GM21576 (cell line): ENCODE measurements at regions not wholly inside any gene's neighbourhood (a gene's known extent, or its start where the extent isn't known, plus 50 kb on each side); places are given as distances from the start of the nearest gene placed in this dataset.

Experiments
- ATAC-seq: cut with Tn5 transposase; IDR thresholded peaks from one replicate; pipeline ENCODE4 v1.9.1; 2021; ENCODE audit warnings: mild to moderate bottlenecking, moderate library complexity; ENCODE audit not compliant: unreplicated experiment

GRCh38 chr2:126510960-126511359, 145.0 kb upstream of the GYPC start:
- no peak for ATAC-seq

DNA sequence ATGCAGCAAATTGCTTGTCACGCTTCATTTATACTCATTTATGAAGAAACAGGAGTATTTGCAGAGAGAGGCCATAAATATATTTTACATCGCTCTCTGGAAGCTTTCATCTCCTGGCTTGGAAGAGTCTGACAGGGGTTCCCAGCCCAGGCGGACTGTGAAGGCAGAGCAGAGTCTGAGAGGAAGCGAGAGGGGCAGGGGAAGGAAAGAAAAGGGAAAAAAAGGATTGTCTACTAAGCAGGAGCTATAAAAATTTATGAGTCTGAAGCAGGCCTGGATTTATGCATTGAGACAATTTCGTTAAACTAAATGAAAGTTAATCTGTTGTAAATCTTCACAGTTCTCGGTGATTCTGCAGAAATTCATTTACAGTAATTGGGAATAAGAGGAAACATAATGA, 143.9 kb upstream of the GYPC start:
- no peak for ATAC-seq

DNA sequence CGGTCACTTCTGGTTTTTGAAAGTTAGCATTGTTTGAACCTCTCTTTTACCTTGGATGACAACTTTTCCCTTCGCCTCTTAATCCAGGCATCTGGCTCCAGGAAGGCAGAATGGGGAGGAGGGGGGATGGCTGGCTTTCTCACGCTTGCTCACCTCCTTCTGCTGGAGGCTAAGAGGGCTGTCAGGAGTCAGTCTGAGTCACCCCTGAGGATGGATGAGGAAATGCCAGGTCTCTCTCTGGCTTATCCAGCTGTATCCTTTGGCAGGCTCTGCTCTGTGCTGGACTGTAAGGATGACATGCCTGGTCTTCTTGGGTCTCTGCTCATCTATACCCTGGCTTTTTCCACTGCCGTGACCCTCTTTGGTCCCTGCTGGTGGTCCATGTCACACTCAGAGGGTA, 142.9 kb upstream of the GYPC start:
- ATAC-seq = no peak

- ATAC-seq = no peak
Observed at GRCh38 chr2:126515471-126515870, 140.5 kb upstream of the GYPC start.

DNA sequence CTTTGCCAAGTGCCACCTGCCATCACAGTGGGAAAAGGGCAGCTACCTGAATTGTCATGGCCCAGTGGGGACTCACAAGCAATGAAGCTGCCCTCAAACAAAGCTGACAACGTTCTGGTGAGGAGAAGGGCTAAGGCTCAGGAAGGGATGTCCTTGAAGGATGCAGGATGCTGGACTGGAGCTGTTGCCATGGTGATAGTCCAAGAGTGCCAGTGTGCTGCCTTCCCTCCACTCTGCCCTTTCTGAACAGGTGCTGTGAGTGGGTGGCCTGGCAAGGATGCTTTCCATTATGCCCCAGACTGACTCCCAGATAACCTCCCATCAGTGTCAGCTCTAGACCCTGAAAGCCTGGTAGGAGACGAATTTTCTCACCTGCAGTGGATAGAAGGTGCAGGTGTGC, 137.8 kb upstream of the GYPC start:
- ATAC-seq = no peak

- peak; percentile 79 for ATAC-seq
Observed at GRCh38 chr2:126527836-126528490, 128.0 kb upstream of the GYPC start.

GRCh38 chr2:126531029-126531428, 124.9 kb upstream of the GYPC start:
- no peak for ATAC-seq

GRCh38 chr2:126534478-126534877, 121.5 kb upstream of the GYPC start:
- ATAC-seq = peak; percentile 80

DNA sequence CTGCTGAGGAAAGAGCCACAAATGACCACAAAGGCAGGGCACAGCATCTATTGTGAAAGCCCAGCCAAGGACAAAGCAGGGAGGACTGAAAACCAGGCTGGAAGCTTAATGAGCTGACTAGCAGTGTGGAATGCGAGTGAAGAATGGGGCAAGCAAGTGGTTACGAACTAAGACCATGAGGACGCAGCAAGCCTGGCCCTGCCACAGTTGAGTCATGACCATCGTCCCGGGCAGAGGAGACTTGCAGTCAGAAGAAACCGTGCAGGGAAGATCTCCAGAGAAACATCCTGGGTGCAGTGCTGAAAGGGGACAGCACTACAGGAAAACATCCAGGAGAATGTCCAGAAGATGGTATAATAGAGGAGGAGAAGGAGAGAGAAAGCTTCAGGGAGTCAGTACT, 120.5 kb upstream of the GYPC start:
- ATAC-seq = no peak

GRCh38 chr2:126536605-126537200, 119.3 kb upstream of the GYPC start:
- no peak for ATAC-seq

- ATAC-seq = no peak
Observed at GRCh38 chr2:126539101-126539500, 116.9 kb upstream of the GYPC start.

GRCh38 chr2:126542247-126542646, 113.7 kb upstream of the GYPC start:
- ATAC-seq = no peak

GRCh38 chr2:126543081-126543480, 112.9 kb upstream of the GYPC start:
- ATAC-seq = no peak

- no peak for ATAC-seq
Observed at GRCh38 chr2:126558029-126558428, 97.9 kb upstream of the GYPC start.

- ATAC-seq = no peak
Observed at GRCh38 chr2:126568734-126569133, 87.2 kb upstream of the GYPC start.

GRCh38 chr2:126571403-126571802, 84.6 kb upstream of the GYPC start:
- ATAC-seq = no peak

DNA sequence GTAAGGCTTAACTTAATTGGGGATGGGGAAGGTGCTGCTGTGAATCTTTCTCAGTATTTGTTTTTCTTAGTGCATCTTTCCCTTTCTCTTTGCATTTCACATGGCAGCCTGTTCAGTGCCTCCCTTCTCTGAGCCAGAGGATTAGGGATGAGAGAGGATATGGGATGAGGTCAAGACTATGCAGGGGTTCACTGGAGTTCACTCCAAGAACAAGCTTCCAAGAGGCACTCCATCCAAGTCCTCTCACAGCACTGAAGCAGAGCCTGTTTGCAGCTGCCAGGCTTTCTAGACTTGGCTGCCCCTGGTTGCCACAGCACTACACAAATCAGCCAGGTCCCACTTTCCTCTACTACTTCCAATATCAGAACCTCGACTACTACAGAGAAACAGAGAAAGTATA, 80.3 kb upstream of the GYPC start:
- no peak for ATAC-seq

GRCh38 chr2:126579868-126580267, 76.1 kb upstream of the GYPC start:
- ATAC-seq = no peak

DNA sequence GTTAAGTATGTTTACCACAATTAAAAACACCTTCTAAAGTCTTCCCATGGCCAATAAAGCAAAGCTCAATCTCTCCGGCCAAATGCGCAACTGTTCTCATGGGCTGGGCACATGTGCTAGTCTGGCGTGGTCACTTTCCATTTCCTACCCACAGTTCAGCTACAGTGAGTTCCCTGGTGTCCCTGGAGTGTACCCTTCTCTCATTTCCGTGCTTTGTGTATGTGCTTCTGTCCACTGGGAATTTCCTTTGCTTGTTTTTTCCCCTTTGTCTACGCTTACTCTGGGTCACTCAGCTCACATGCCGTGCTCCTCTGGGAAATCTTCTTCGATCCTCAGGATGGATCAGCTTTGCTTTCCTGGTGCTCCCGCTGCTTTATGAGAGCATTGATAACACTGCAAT, 69.6 kb upstream of the GYPC start:
- no peak for ATAC-seq

DNA sequence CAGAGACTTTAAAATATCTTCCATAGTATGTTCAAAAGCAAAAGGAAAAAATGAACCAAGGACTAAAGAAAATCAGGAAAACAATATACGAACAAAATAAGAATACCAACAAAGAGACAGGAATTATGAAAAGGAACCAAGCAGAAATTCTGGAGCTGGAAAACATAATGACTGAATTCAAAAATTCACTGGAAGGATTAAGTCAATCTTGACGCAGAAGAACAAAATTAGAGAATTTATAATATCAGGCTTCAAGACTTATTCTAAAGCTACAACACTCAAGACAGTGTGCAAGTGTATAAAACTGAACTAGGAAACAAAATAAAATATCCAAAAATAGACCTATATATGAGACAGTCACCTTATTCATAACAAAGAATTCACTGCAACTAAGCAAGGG, 56.9 kb upstream of the GYPC start:
- ATAC-seq = no peak

- no peak for ATAC-seq
Observed at GRCh38 chr2:126600742-126601141, 55.2 kb upstream of the GYPC start.

DNA sequence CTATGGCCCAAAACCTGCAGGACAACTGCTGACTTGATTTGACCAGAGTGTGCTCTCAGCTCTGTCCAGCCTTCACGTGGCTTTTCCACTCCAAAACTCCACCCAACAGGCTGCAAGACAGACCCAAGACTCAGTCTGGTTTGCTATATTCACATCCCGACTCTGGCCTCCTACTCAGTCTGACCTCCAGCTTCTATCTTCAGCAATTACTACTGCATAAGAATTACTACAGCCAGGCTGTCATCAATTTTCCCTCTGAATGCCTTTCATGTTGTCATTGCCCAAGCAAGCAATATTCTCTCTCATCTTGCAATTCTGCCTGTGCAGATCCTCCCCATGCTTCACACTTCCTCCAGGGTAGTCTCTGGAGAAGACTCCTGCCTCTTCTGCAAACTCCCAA, 53.6 kb upstream of the GYPC start:
- no peak for ATAC-seq
